A673 (cell line): ENCODE measurements at regions not wholly inside any gene's neighbourhood (a gene's known extent, or its start where the extent isn't known, plus 50 kb on each side); places are given as distances from the start of the nearest gene placed in this dataset.

Source experiments
- BruUV-seq: library from RNA; stranded (reverse); fragments of 400-500 nt; replicated peaks from 2 replicates; lab custom pipeline; 2021; lab: Mats Ljungman, UMichigan
- CTCF ChIA-PET: fragments of 300-600 bp; sonication (Branson Sonifier 250); formaldehyde crosslinking; loops from one replicate; lab custom pipeline; 2022; ENCODE audit warnings: antibody characterized with exemption; lab: Charles Lee
- POLR2A ChIA-PET: fragments of 300-600 bp; sonication (Branson Sonifier 250); formaldehyde crosslinking; loops from one replicate; lab custom pipeline; 2022; ENCODE audit warnings: antibody characterized with exemption; ENCODE audit not compliant: low non-redundant PET; lab: Charles Lee
- DNase-seq: peaks from one replicate; pipeline ENCODE4 v3.0.0-alpha.2; 2015; ENCODE audit warnings: low spot score
- H3K27ac ChIP-seq: fragments of 200-600 bp; sonication (generic); 2 replicates; pipeline ENCODE4 v1.5.1; 2016; ENCODE audit warnings: mixed run types, low read depth, mild to moderate bottlenecking, mixed read lengths, antibody characterized with exemption, low read length; ENCODE audit not compliant: poor library complexity, severe bottlenecking
- H3K27me3 ChIP-seq: fragments of 200-600 bp; sonication (generic); replicated peaks from 2 replicates; pipeline ENCODE4 v1.6.1; 2017; ENCODE audit warnings: mixed run types, low read depth, mild to moderate bottlenecking, mixed read lengths, antibody characterized with exemption, low read length; ENCODE audit not compliant: insufficient read depth, poor library complexity
- H3K36me3 ChIP-seq: fragments of 200-600 bp; sonication (generic); 2 replicates; pipeline ENCODE4 v1.6.1; 2016; ENCODE audit warnings: mixed run types, mild to moderate bottlenecking, mixed read lengths, antibody characterized with exemption, low read length; ENCODE audit not compliant: insufficient read depth, poor library complexity, severe bottlenecking
- H3K4me1 ChIP-seq: fragments of 200-600 bp; sonication (generic); 2 replicates; pipeline ENCODE4 v1.6.1; 2017; ENCODE audit warnings: mixed run types, mild to moderate bottlenecking, mixed read lengths, antibody characterized with exemption, low read length; ENCODE audit not compliant: insufficient read depth, poor library complexity, severe bottlenecking
- H3K4me3 ChIP-seq: fragments of 200-600 bp; sonication (generic); 2 replicates; pipeline ENCODE4 v1.5.1; 2016; ENCODE audit warnings: low read depth, mixed run types, mild to moderate bottlenecking, mixed read lengths, low read length; ENCODE audit not compliant: poor library complexity, severe bottlenecking
- H3K9me3 ChIP-seq: fragments of 200-600 bp; sonication (generic); 2 replicates; pipeline ENCODE4 v1.6.1; 2016; ENCODE audit warnings: mixed run types, low read depth, mild to moderate bottlenecking, mixed read lengths, antibody characterized with exemption, low read length; ENCODE audit not compliant: poor library complexity, severe bottlenecking
- EZH2 ChIP-seq: fragments of 200-600 bp; sonication (generic); IDR thresholded peaks from 2 replicates; pipeline ENCODE4 v1.6.1; 2017; ENCODE audit warnings: borderline replicate concordance, low read depth, mild to moderate bottlenecking, mixed read lengths, antibody characterized with exemption, low read length; ENCODE audit not compliant: poor library complexity, severe bottlenecking
- intact Hi-C: fragments of 100-400 bp; cut with micrococcal nuclease; formaldehyde crosslinking; loops from one replicate; pipeline ENCODE4 v1.10.0; 2022; ENCODE audit not compliant: unreplicated experiment
- TF ChIP-seq, protein P1 (sequence below): fragments of 300-800, 200-600 bp; sonication (generic); conservative IDR thresholded peaks from 2 replicates; pipeline ENCODE4 v1.5.1; 2017; ENCODE audit warnings: low read depth, mild to moderate bottlenecking, antibody characterized with exemption, low read length, moderate library complexity, mixed read lengths

DNA sequence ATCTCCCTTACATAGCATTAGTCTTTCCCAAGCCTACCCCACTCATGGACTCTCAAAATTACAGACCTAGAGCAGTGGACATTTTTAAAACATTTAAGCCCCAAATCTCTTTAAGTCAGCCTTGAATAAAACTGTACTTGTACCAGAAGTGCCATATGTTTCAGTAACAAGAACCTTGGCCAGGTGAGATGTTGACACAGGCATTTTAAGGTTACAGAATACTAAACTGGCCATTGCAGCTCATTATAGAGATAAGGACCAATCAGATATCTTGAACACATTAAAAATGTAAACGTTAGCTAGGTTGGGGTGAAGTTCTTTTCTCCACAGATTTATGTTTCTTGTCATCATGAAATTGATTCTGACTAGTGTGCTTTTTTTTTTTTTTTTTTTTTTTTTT lies 103.8 kb upstream of the MIER3 start:
- BruUV-seq, result no TSS peak
- Histone ChIP-seq H3K4me3 (no peak overlapping the region), H3K4me1 (no peaks in the 10 kb centered on the region), H3K27ac (no peak overlapping the region), H3K36me3 (no peaks in the 10 kb centered on the region), H3K9me3 (no peaks in the 10 kb centered on the region), H3K27me3 (no peaks in the 10 kb centered on the region)
- POLR2A ChIA-PET, result no interaction called here
- CTCF ChIA-PET, result no interaction called here
- intact Hi-C loops, result no loop called here
- TF ChIP-seq EZH2, result no peak
- TF ChIP-seq, protein P1, sequence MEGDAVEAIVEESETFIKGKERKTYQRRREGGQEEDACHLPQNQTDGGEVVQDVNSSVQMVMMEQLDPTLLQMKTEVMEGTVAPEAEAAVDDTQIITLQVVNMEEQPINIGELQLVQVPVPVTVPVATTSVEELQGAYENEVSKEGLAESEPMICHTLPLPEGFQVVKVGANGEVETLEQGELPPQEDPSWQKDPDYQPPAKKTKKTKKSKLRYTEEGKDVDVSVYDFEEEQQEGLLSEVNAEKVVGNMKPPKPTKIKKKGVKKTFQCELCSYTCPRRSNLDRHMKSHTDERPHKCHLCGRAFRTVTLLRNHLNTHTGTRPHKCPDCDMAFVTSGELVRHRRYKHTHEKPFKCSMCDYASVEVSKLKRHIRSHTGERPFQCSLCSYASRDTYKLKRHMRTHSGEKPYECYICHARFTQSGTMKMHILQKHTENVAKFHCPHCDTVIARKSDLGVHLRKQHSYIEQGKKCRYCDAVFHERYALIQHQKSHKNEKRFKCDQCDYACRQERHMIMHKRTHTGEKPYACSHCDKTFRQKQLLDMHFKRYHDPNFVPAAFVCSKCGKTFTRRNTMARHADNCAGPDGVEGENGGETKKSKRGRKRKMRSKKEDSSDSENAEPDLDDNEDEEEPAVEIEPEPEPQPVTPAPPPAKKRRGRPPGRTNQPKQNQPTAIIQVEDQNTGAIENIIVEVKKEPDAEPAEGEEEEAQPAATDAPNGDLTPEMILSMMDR, result no peak
- no peak for DNase-seq

DNA sequence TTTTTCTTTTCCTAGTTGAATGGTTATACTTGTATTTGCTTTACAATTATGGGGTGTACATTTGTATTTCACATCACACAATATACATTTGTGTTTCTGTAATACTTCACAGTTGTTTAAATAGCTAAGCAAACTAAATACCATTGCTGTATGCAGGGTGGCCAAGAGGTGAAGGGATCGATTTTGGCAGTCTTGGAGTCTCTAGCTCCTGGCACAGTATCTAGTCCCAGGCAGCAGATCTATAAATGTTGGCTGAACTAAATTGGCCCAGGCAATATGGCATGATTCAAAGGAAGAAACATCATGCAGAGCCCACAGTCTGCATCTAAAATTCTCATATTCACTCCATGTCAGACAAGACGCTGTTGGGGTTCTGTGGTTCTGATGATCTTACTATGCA lies 110.1 kb upstream of the GPBP1 start:
- peaks cover 9% of the 10 kb centered on the region for H3K4me1 ChIP-seq
- H3K9me3 ChIP-seq, result no peaks in the 10 kb centered on the region
- DNase-seq, result no peak
- TF ChIP-seq, protein P1, result no peak
- no peak for TF ChIP-seq EZH2
- BruUV-seq, result no TSS peak
- ChIA-PET POLR2A (no interaction called here), CTCF (no interaction called here)
- H3K4me3 ChIP-seq, result no peak overlapping the region
- no peak overlapping the region for H3K27ac ChIP-seq
- H3K36me3 ChIP-seq, result no peaks in the 10 kb centered on the region
- intact Hi-C loops, result no loop called here
- no peaks in the 10 kb centered on the region for H3K27me3 ChIP-seq

DNA sequence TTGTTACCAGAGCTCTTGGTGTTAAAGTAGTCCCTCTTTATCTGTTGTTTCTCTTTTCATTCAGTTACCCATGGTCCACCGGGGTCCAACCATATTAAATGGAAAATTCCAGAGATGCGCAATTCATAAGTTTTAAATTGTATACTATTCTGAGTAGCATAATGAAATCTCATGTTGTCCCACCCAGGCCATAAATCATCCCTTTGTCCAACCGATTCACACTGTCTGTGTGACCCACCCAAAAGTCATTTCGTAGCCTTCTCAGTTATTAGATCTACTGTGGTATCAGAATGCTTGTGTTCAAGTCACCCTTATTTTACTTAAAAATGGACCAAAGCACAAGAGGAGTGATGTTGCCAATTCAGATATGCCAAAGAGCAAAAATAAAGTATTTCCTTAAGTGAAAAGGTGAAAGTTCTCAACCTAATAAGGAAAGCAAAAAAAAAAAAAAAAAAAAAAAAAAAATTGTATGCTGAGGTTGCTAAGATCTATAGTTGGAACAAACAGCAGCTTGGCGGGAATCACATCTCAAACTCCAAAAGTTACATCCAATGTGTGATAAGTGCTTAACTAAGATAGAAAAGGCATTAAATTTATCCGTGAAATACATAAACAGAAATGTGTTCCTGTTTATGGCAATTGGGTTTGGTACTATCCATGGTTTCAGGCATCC lies 106.8 kb upstream of the GPBP1 start:
- TF ChIP-seq EZH2, result no peak
- TF ChIP-seq, protein P1, result no peak
- H3K9me3 ChIP-seq, result no peaks in the 10 kb centered on the region
- BruUV-seq, result no TSS peak
- intact Hi-C loops, result no loop called here
- no peaks in the 10 kb centered on the region for H3K27me3 ChIP-seq
- CTCF ChIA-PET, result no interaction called here
- no peak overlapping the region for H3K27ac ChIP-seq
- peaks cover 9% of the 10 kb centered on the region for H3K4me1 ChIP-seq
- no peak for DNase-seq
- no peaks in the 10 kb centered on the region for H3K36me3 ChIP-seq
- H3K4me3 ChIP-seq, result no peak overlapping the region
- POLR2A ChIA-PET, result no interaction called here
